Uterus (tissue), 3 donors: ENCODE measurements at regions not wholly inside any gene's neighbourhood (a gene's known extent, or its start where the extent isn't known, plus 50 kb on each side); places are given as distances from the start of the nearest gene placed in this dataset.

ENCODE experiments used
- DNase-seq, 2 donors: peaks; one replicate each; pipeline ENCODE4 v3.0.0-alpha.2; 2019 to 2020
- H3K27ac ChIP-seq, 2 donors: fragments of 200-600 bp; sonication (generic); 1 replicate in 1 of 2; 2 replicates in 1 of 2; pipeline ENCODE4 v1.5.1; 2016 to 2018
- H3K27me3 ChIP-seq, 2 donors: fragments of 200-600 bp; sonication (generic); one replicate each; pipeline ENCODE4 v1.5.1; 2018 to 2019; ENCODE audit warnings: control low read depth in 1 of 2
- H3K36me3 ChIP-seq, 2 donors: fragments of 200-600 bp; sonication (generic); one replicate each; pipeline ENCODE4 v1.5.1; 2019; ENCODE audit warnings: control low read depth in 1 of 2
- H3K4me1 ChIP-seq, 2 donors: fragments of 200-600 bp; sonication (generic); one replicate each; pipeline ENCODE4 v1.5.1; 2018 to 2019; ENCODE audit warnings: control low read depth in 1 of 2
- H3K4me3 ChIP-seq, 2 donors: fragments of 200-600 bp; sonication (generic); 1 replicate in 1 of 2; 2 replicates in 1 of 2; pipeline ENCODE4 v1.5.1; 2018 to 2019; ENCODE audit warnings: mild to moderate bottlenecking in 1 of 2
- H3K9me3 ChIP-seq, 2 donors: fragments of 200-600 bp; sonication (generic); one replicate each; pipeline ENCODE4 v1.5.1; 2019; ENCODE audit warnings: control low read depth in 1 of 2
- CTCF ChIP-seq, 4 experiments: fragments of 200-600 bp in 2 of 4; fragments of 450-650 bp in 2 of 4; sonication (generic) in 2 of 4; IDR thresholded peaks; one replicate each; pipeline ENCODE4 v1.5.1; 2016 to 2019; ENCODE audit warnings: antibody characterized with exemption in 4 of 4, mild to moderate bottlenecking in 2 of 4, moderate library complexity in 1 of 4
- POLR2A ChIP-seq, 2 donors: fragments of 450-650 bp; IDR thresholded peaks; one replicate each; pipeline ENCODE4 v1.6.1; 2016; ENCODE audit warnings: antibody characterized with exemption in 2 of 2, mild to moderate bottlenecking in 1 of 2, moderate library complexity in 1 of 2
- intact Hi-C: fragments of 100-400 bp; cut with DNase I; formaldehyde crosslinking; loops from one replicate; pipeline ENCODE4 v1.15.1; 2023; ENCODE audit warnings: low total_unique reads
- donor health status: DM: yes; HTN: yes; CAD: no.

GRCh38 chr14:86954623-86955022, 1038.4 kb downstream of the GALC start:
- H3K27me3 ChIP-seq = no peaks in the 10 kb centered on the region
- no peak for DNase-seq

GRCh38 chr14:86946446-86946845, 1046.5 kb downstream of the GALC start:
- H3K4me3 ChIP-seq = no peak overlapping the region
- H3K9me3 ChIP-seq = no peaks in the 10 kb centered on the region
- TF ChIP-seq POLR2A (IDR thresholded peaks at IDR 0.05) = no peak
- TF ChIP-seq CTCF (IDR thresholded peaks at IDR 0.05) = no peak
- H3K27me3 ChIP-seq = no peaks in the 10 kb centered on the region
- H3K36me3 ChIP-seq = no peaks in the 10 kb centered on the region
- no peak for DNase-seq
- intact Hi-C loops = no loop called here
- H3K27ac ChIP-seq = no peak overlapping the region
- H3K4me1 ChIP-seq = no peaks in the 10 kb centered on the region

More at GRCh38 chr14:86954623-86955022, 1038.4 kb downstream of the GALC start:
- Histone ChIP-seq H3K4me1 (no peaks in the 10 kb centered on the region), H3K4me3 (no peak overlapping the region), H3K36me3 (no peaks in the 10 kb centered on the region), H3K9me3 (no peaks in the 10 kb centered on the region), H3K27ac (no peak overlapping the region)
- intact Hi-C loops = no loop called here
- TF ChIP-seq POLR2A (IDR thresholded peaks at IDR 0.05) (no peak), CTCF (IDR thresholded peaks at IDR 0.05) (no peak)

GRCh38 chr14:86944434-86944833, 1048.5 kb downstream of the GALC start:
- Histone ChIP-seq H3K4me1 (no peaks in the 10 kb centered on the region), H3K36me3 (no peaks in the 10 kb centered on the region), H3K9me3 (no peaks in the 10 kb centered on the region), H3K27me3 (no peaks in the 10 kb centered on the region), H3K27ac (no peak overlapping the region), H3K4me3 (no peak overlapping the region)
- TF ChIP-seq CTCF (IDR thresholded peaks at IDR 0.05) = no peak
- TF ChIP-seq POLR2A (IDR thresholded peaks at IDR 0.05) = no peak
- no peak for DNase-seq
- intact Hi-C loops = no loop called here

- Histone ChIP-seq H3K36me3 (no peaks in the 10 kb centered on the region), H3K9me3 (no peaks in the 10 kb centered on the region), H3K27ac (no peak overlapping the region), H3K4me3 (no peak overlapping the region), H3K4me1 (no peaks in the 10 kb centered on the region), H3K27me3 (no peaks in the 10 kb centered on the region)
- no peak for TF ChIP-seq POLR2A (IDR thresholded peaks at IDR 0.05)
- TF ChIP-seq CTCF (IDR thresholded peaks at IDR 0.05) = no peak
- intact Hi-C loops = no loop called here
- no peak for DNase-seq
These were observed 1049.3 kb downstream of the GALC start for GRCh38 chr14:86943391-86944365.

- intact Hi-C loops = no loop called here
- Histone ChIP-seq H3K4me3 (no peak overlapping the region), H3K9me3 (no peaks in the 10 kb centered on the region), H3K27ac (no peak overlapping the region), H3K4me1 (no peaks in the 10 kb centered on the region), H3K27me3 (no peaks in the 10 kb centered on the region), H3K36me3 (no peaks in the 10 kb centered on the region)
- no peak for DNase-seq
- TF ChIP-seq POLR2A (IDR thresholded peaks at IDR 0.05) = no peak
- TF ChIP-seq CTCF (IDR thresholded peaks at IDR 0.05) = no peak
These were observed 1050.0 kb downstream of the GALC start for GRCh38 chr14:86942936-86943335.
